ENCODE measurements at regions not wholly inside any gene's neighbourhood (a gene's known extent, or its start where the extent isn't known, plus 50 kb on each side); places are given as distances from the start of the nearest gene placed in this dataset.

GRCh38 chr7:156543699-156544598 lies 96.6 kb upstream of the RNF32 start:
- Mint-ChIP-seq H3K4me1 (no peaks in the 10 kb centered on the region), H3K4me3 (no peak overlapping the region), H3K9me3 (ENCODE audit: insufficient read depth) (peaks cover 5% of the 10 kb centered on the region), H3K27me3 (peaks cover 7% of the 10 kb centered on the region), H3K27ac (no peak overlapping the region)
- 96% methylated on average over 24 of the region's 33 CpGs for WGBS (ENCODE audit: insufficient coverage)
- POLR2A ChIA-PET: no interaction called here
- TF ChIP-seq EZH2 (IDR thresholded peaks at IDR 0.05; ENCODE audit: borderline replicate concordance, insufficient read depth, low read depth, low read length, poor library complexity, severe bottlenecking): no peak
- TF ChIP-seq CTCF (IDR thresholded peaks at IDR 0.05): no peak
- Histone ChIP-seq H3K79me2 (ENCODE audit: control insufficient read depth, insufficient read depth, low read length) (no peaks in the 10 kb centered on the region), H3K27me3 (replicated peaks in 1 of 4; ENCODE audit: control extremely low read depth in 1 of 4, control insufficient read depth in 3 of 4, insufficient read depth in 4 of 4, low read length in 3 of 4) (no peaks in the 10 kb centered on the region), H3K9me3 (ENCODE audit: control extremely low read depth in 1 of 3, control insufficient read depth in 2 of 3, insufficient read depth in 1 of 3, low read length in 2 of 3) (peaks cover 0 to 11% (median 0%) of the 10 kb centered on the region in 3 donors), H3K9ac (ENCODE audit: low read length) (no peak overlapping the region), H3K4me3 (ENCODE audit: control extremely low read depth in 1 of 5, extremely low read depth in 1 of 5, insufficient read depth in 1 of 5, low read depth in 2 of 5, low read length in 4 of 5) (no peak overlapping the region), H3K36me3 (replicated peaks in 1 of 2; ENCODE audit: control extremely low read depth in 1 of 2, control insufficient read depth in 1 of 2, extremely low read depth in 1 of 2, insufficient read depth in 2 of 2, low read length in 1 of 2) (no peaks in the 10 kb centered on the region), H3K4me1 (ENCODE audit: control insufficient read depth in 2 of 2, insufficient read depth in 2 of 2, low read length in 2 of 2) (no peaks in the 10 kb centered on the region), H4K20me1 (ENCODE audit: control insufficient read depth, insufficient read depth, low read length, poor library complexity, severe bottlenecking) (no peaks in the 10 kb centered on the region), H3K27ac (ENCODE audit: low read length in 2 of 2) (no peak overlapping the region), H3K4me2 (replicated peaks; ENCODE audit: low read depth, low read length, poor library complexity, severe bottlenecking) (no peak overlapping the region), H2AFZ (ENCODE audit: insufficient read depth, low read depth, low read length, poor library complexity, severe bottlenecking) (no peak overlapping the region)
- DNase-seq (no peak), ATAC-seq (ENCODE audit: low read depth) (no peak)
- intact Hi-C loops (cut with micrococcal nuclease): no loop called here
- CTCF ChIA-PET: no interaction called here

DNA sequence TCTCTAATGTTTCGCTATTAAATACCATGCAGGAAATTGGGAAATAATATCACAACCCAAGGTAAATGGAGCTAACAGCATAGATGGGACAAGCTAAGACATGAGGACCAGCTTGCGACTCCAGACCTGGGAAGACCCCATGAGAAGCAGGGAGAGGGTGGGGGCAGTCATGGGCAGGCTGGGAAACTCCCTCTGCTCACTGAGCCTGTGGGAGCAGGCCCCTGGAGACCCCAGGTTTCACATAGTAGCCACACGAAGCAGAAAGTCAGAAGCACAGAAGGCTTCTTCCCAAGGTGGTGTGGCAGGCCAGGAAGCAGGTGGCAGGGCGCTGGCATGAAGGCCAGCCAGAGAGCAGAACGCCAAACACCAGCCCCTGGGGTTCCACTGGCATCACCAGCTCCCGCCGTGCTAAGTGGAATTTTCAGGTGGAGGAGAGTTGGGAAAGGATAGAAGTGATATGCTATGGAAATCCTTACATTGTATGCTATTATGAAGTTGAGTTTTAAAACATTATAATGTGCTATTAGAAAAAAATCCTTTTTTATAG lies 99.9 kb upstream of the RNF32 start:
- no peaks in the 10 kb centered on the region for H3K27me3 ChIP-seq (replicated peaks in 1 of 4; ENCODE audit: control extremely low read depth in 1 of 4, control insufficient read depth in 3 of 4, insufficient read depth in 4 of 4, low read length in 3 of 4)
- ChIA-PET POLR2A (no interaction called here), CTCF (no interaction called here)
- H3K4me3 ChIP-seq (ENCODE audit: control extremely low read depth in 1 of 5, extremely low read depth in 1 of 5, insufficient read depth in 1 of 5, low read depth in 2 of 5, low read length in 4 of 5): no peak overlapping the region
- peaks cover 0 to 3% (median 0%) of the 10 kb centered on the region in 3 donors for H3K9me3 ChIP-seq (ENCODE audit: control extremely low read depth in 1 of 3, control insufficient read depth in 2 of 3, insufficient read depth in 1 of 3, low read length in 2 of 3)
- no peak overlapping the region for H3K27ac ChIP-seq (ENCODE audit: low read length in 2 of 2)
- Mint-ChIP-seq H3K9me3 (ENCODE audit: insufficient read depth) (no peaks in the 10 kb centered on the region), H3K4me3 (no peak overlapping the region), H3K27me3 (no peaks in the 10 kb centered on the region), H3K27ac (no peak overlapping the region), H3K4me1 (no peaks in the 10 kb centered on the region)
- no peak overlapping the region for H3K9ac ChIP-seq (ENCODE audit: low read length)
- no peak for DNase-seq
- H2AFZ ChIP-seq (ENCODE audit: insufficient read depth, low read depth, low read length, poor library complexity, severe bottlenecking): no peak overlapping the region
- no peaks in the 10 kb centered on the region for H3K79me2 ChIP-seq (ENCODE audit: control insufficient read depth, insufficient read depth, low read length)
- H3K4me1 ChIP-seq (ENCODE audit: control insufficient read depth in 2 of 2, insufficient read depth in 2 of 2, low read length in 2 of 2): no peaks in the 10 kb centered on the region
- intact Hi-C loops (cut with micrococcal nuclease): no loop called here
- WGBS (ENCODE audit: insufficient coverage): 72% methylated on average over 4 of the region's 7 CpGs
- TF ChIP-seq CTCF (IDR thresholded peaks at IDR 0.05): no peak
- TF ChIP-seq EZH2 (IDR thresholded peaks at IDR 0.05; ENCODE audit: borderline replicate concordance, insufficient read depth, low read depth, low read length, poor library complexity, severe bottlenecking): no peak
- H4K20me1 ChIP-seq (ENCODE audit: control insufficient read depth, insufficient read depth, low read length, poor library complexity, severe bottlenecking): no peaks in the 10 kb centered on the region
- no peaks in the 10 kb centered on the region for H3K36me3 ChIP-seq (replicated peaks in 1 of 2; ENCODE audit: control extremely low read depth in 1 of 2, control insufficient read depth in 1 of 2, extremely low read depth in 1 of 2, insufficient read depth in 2 of 2, low read length in 1 of 2)
- H3K4me2 ChIP-seq (replicated peaks; ENCODE audit: low read depth, low read length, poor library complexity, severe bottlenecking): no peak overlapping the region
- no peak for ATAC-seq (ENCODE audit: low read depth)

Data from B cell (primary cell).